ENCODE measurements at regions not wholly inside any gene's neighbourhood (a gene's known extent, or its start where the extent isn't known, plus 50 kb on each side); places are given as distances from the start of the nearest gene placed in this dataset.

GRCh38 chr6:159112714-159113113 is 56.5 kb upstream of the FNDC1 start:
- no peak for FAIRE-seq
- H3K9me3 ChIP-seq (replicated peaks; ENCODE audit: control insufficient read depth, insufficient read depth, low read length): no peaks in the 10 kb centered on the region
- no peaks in the 10 kb centered on the region for H3K9me1 ChIP-seq (replicated peaks; ENCODE audit: control insufficient read depth, extremely low read depth, insufficient read depth, low read length)
- ChIA-PET POLR2A (no interaction called here), CTCF (interaction anchor here (1.6 kb wide), 1 partner anchor 22 kb away, joined by 5 read pairs; no protein-coding TSS in a partner anchor)
- no peaks in the 10 kb centered on the region for H3K36me3 ChIP-seq (ENCODE audit: control insufficient read depth in 2 of 2, extremely low read depth in 1 of 2, insufficient read depth in 2 of 2, low read length in 2 of 2)
- no peaks in the 10 kb centered on the region for H3K4me1 ChIP-seq (ENCODE audit: control insufficient read depth, extremely low read depth, insufficient read depth, low read length)
- TF ChIP-seq POLR2AphosphoS5 (IDR thresholded peaks at IDR 0.05; ENCODE audit: insufficient read depth, low read depth, low read length) (no peak), JUN (IDR thresholded peaks at IDR 0.05; ENCODE audit: borderline replicate concordance, insufficient read depth, insufficient read length, low read depth) (no peak), EZH2 (IDR thresholded peaks at IDR 0.05; ENCODE audit: borderline replicate concordance, low read depth, low read length, severe bottlenecking) (no peak), GATA2 (IDR thresholded peaks at IDR 0.05; ENCODE audit: insufficient read depth, insufficient read length, low read depth, low read length) (no peak), FOS (IDR thresholded peaks at IDR 0.05; ENCODE audit: borderline replicate concordance, insufficient read depth, low read length) (no peak), MYC (IDR thresholded peaks at IDR 0.05; ENCODE audit: low read depth, low read length) (no peak), POLR2A (IDR thresholded peaks at IDR 0.05; ENCODE audit: low read depth, low read length) (no peak), MAX (IDR thresholded peaks at IDR 0.05; ENCODE audit: insufficient read depth, insufficient read length) (no peak)
- TF ChIP-seq, protein P1, sequence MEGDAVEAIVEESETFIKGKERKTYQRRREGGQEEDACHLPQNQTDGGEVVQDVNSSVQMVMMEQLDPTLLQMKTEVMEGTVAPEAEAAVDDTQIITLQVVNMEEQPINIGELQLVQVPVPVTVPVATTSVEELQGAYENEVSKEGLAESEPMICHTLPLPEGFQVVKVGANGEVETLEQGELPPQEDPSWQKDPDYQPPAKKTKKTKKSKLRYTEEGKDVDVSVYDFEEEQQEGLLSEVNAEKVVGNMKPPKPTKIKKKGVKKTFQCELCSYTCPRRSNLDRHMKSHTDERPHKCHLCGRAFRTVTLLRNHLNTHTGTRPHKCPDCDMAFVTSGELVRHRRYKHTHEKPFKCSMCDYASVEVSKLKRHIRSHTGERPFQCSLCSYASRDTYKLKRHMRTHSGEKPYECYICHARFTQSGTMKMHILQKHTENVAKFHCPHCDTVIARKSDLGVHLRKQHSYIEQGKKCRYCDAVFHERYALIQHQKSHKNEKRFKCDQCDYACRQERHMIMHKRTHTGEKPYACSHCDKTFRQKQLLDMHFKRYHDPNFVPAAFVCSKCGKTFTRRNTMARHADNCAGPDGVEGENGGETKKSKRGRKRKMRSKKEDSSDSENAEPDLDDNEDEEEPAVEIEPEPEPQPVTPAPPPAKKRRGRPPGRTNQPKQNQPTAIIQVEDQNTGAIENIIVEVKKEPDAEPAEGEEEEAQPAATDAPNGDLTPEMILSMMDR (IDR thresholded peaks at IDR 0.05; ENCODE audit: extremely low read depth in 1 of 2, insufficient read depth in 1 of 2, low read depth in 1 of 2, low read length in 2 of 2): no peak
- H3K27ac ChIP-seq (ENCODE audit: insufficient read depth, low read depth, low read length): no peak overlapping the region
- H3K4me3 ChIP-seq (replicated peaks in 1 of 3; ENCODE audit: insufficient read depth in 1 of 3, low read depth in 1 of 3, low read length in 3 of 3): no peak overlapping the region
- no peaks in the 10 kb centered on the region for H4K20me1 ChIP-seq (replicated peaks; ENCODE audit: control insufficient read depth, extremely low read depth, insufficient read depth, low read length)
- no peak overlapping the region for H3K4me2 ChIP-seq (ENCODE audit: insufficient read depth, low read length)
- no peaks in the 10 kb centered on the region for H3K27me3 ChIP-seq (ENCODE audit: control insufficient read depth in 2 of 2, insufficient read depth in 2 of 2, low read length in 2 of 2)
- no peaks in the 10 kb centered on the region for H3K79me2 ChIP-seq (ENCODE audit: control insufficient read depth, insufficient read depth, low read length)
- BruUV-seq (replicated peaks): no TSS peak
- no peak for DNase-seq (ENCODE audit: low read depth, low spot score)
- intact Hi-C loops (cut with micrococcal nuclease) (no loop called here), dilution Hi-C loops (cut with MboI; ENCODE audit: extremely low pct_ligation_motif_present, low sequenced_read_pairs) (no loop called here)
- no peak overlapping the region for H2AFZ ChIP-seq (ENCODE audit: low read depth, low read length)
- H3K9ac ChIP-seq (replicated peaks; ENCODE audit: extremely low read depth, insufficient read depth, low read length): no peak overlapping the region
